ENCODE measurements at regions not wholly inside any gene's neighbourhood (a gene's known extent, or its start where the extent isn't known, plus 50 kb on each side); places are given as distances from the start of the nearest gene placed in this dataset.
A peak's percentile ranks its signal among the peaks of the same experiment; 100 is the strongest.
"Not testable (repeated sequence)": the region's sequence is repeated elsewhere in the genome, so short reads cannot be mapped to it uniquely, and the experiment has no call there.

DNA sequence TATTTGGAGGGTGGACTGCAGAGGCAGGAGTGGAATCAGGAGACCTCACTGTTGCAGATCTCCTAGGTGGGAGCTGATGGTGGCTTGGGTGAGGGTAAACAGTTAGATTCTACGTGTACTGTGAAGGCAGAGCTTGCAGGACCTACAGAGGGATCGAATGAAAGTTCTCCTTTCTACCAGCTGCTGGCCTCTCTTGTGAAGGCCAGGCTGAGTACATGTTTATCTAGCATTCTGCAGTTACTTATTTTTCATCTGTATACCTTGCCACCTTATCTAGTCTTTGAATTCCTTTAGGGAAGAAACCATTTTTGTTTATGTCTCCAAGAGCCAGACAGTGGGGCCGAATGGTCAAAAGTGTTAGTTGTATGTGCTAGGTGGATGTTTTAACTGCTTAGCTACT, 57.6 kb downstream of the PTTG1 start:
- DNase-seq, result no peak

DNA sequence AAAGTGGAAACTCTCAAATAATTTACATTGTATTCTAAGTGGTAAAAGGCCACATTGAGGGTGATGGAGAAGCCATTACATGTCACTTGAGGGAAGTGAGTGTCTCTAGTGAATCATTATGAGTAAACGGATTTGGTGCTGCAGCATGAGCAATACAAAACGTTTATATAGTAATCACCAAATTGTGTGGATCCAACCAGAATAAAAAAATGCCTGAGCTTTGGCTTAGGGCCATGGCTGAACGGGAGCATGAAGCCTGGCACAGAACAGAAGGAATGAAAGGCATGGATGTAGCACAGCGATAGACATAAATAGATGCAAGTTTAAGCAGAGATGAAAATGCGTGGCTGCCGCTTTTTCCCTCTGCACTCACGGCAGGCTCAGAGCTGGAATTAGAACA, 58.3 kb downstream of the PTTG1 start:
- no peak for DNase-seq

- no peak for DNase-seq
Measured at GRCh38 chr5:160480652-160481051, 59.0 kb downstream of the PTTG1 start.

DNA sequence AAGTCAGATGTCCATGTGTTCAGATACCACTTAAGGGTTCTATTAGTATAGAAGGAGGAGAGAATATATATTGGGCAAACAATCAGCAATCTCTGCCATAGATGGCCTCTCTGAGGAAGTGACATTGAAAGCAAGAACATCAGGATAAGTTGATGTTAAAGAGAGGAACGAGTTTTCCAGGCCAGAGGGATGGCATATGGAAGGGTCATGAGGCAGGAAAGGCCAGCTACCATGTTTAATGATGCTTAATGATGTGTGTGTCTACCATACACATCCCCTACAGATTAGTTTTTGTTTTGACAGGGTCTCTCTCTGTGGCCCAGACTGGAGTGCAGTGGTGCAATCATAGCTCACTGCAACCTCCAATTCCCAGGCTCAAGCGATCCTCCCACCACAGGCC, 63.0 kb downstream of the PTTG1 start:
- no peak for DNase-seq

- no peak for DNase-seq
Measured at GRCh38 chr5:160485364-160485969, 63.8 kb downstream of the PTTG1 start.

DNA sequence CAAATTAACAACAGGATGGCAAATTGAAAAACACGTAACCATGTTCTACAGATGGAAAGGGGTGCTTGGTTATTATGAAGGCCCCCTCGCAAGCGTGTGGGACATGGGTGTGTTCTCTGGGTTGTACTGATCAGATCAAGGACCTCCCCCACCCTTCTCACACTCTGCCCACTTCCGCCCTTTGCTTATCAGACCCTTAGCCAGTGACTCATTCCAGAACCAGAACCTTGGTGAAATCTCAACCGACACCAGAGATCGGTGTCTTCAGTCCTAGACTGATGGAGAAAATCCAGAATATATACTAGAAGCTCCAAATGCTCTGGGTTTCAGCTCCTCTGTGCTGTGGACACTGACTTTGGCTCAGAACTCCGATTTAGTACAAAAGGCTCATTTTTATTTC, 64.9 kb downstream of the PTTG1 start:
- peak; percentile 73 for DNase-seq

- no peak for DNase-seq
Measured at GRCh38 chr5:160488394-160489325, 67.0 kb downstream of the PTTG1 start.

DNA sequence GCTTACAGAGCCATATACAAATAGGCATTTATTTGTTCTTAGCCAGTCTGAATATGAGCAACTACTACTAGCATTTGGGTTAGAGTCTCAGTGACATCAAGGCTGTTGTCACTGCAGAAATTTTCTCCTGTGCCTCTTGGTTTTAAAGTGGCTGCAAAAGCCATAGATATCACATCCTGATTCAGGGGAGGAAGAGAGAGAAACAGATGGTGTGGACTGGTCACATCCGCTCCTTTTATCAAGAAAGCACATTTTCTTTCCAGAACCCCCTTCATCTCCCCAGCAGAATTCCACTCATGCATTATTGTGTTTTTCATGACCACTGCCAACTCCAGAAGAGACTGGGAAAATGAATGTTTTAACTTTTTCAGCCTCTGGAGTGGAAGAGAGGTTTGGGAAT, 69.8 kb downstream of the PTTG1 start:
- DNase-seq, result no peak

DNA sequence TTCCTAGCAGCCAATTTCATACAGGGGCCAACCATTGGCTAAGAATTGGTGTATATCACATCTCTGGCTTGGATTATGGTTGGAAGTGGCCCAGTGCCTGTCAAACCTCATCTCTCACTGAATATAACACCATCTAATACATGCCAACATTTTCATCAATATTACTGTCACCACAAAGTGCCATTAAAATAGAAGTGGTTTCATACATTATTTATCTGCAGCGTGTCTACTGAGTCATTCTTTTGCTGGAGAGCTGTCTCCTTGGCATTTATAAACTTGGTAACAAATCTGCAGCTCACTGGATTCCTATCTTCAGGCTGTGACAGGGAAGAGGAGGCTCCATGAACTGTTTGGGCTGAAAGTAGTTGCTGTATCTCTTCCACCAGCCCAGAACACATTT, 70.9 kb downstream of the PTTG1 start:
- no peak for DNase-seq

DNA sequence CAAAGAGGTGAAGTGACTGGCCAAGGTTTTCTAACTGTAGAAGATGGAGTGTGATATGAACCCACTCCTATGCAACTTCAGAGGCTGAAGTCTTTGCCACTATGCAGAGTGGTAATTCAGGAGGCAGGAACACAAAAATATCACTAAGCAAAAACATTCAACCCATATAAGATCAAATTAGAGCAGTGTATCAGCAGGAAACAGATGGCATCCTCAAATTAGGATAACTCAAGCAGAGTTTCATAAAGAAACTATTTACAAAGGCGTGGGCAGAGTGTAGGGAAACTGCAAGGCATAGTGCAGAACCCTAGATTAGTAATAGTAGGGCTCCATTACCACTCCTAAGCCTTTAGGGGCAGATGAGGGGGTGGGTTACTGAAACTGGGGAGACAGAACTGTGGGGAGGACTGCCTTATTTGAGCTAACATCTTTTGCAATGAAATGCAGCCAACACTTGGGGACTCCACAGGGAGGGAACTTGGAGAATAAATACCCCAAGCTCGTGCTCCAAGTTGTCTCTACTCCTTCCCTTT, 72.2 kb downstream of the PTTG1 start:
- no peak for DNase-seq

- no peak for DNase-seq
Measured at GRCh38 chr5:160494451-160494850, 72.8 kb downstream of the PTTG1 start.

DNA sequence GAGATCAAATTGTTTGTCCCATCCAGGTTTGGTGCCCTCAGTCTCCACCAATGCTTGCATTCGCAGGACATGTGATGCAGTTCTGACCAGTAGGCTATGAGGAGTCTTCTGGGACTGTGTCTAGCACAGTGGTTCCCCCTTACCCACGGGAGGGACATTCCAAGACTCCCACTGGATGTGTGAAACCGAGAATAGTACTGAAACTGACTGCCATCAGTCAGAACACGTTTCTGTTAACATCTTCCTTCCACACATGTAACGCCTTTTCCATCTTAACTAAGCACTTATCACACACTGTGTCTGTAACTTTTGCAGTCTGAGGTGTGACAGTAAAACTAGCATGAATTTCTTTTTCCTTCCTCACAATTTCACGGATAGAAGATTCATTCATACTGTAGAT, 74.7 kb downstream of the PTTG1 start:
- no peak for DNase-seq

DNA sequence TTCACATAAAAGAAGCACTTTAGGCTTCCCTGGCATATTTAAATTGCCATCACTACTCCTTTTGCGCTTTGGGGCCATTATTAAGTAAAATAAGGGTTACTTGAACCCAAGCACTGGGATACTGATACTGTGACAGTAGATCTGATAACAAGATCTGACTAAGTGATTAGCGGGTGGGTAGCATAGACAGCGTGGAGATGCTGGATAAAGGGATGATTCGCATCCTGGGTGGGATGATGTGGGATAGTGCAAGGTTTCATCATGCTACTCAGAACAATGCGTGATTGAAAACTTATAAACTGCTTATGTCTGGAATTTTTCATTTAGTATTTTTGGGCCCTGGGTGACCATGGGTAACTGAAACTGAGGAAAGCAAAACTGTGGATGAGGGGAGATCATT, 75.1 kb downstream of the PTTG1 start:
- DNase-seq, result no peak

DNA sequence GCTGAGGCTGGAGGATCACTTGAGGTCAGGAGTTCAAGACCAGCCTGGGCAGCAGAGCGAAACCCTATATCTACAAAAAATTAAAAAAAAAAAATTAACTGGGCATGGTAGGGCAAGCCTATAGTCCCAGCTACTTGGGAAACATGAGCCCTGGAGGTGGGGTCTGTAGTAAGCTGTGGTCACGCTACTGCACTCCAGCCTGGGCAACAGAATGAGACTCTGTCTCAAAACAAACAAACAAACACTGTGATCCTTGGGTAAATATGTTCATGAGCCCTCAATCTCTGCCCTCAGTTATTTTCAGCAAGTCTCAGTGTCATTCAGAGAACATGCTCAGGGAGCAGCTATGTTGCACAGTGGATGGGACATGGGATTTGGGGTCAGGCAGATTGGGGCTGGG, 76.2 kb downstream of the PTTG1 start:
- DNase-seq, result no peak

DNA sequence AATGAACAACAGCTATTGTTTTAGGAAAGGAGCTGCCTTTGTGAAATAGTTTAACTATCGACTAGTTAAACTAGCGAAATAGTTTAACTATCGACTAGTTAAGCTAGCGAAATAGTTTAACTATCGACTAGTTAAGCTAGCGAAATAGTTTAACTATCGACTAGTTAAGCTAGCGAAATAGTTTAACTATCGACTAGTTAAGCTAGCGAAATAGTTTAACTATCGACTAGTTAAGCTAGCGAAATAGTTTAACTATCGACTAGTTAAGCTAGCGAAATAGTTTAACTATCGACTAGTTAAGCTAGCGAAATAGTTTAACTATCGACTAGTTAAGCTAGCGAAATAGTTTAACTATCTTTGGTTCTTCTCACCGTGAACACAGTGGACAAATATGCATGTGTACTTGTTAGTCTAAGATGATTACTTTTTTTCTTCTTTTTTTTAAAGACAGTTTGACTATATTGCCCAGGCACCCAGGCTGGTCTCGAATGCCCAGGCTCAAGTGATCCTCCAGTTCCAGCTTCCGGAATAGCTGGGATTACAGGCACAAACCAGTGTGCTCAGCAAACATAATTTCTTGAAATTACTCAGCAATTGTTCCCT, 76.9 kb downstream of the PTTG1 start:
- not testable (repeated sequence) for DNase-seq

DNA sequence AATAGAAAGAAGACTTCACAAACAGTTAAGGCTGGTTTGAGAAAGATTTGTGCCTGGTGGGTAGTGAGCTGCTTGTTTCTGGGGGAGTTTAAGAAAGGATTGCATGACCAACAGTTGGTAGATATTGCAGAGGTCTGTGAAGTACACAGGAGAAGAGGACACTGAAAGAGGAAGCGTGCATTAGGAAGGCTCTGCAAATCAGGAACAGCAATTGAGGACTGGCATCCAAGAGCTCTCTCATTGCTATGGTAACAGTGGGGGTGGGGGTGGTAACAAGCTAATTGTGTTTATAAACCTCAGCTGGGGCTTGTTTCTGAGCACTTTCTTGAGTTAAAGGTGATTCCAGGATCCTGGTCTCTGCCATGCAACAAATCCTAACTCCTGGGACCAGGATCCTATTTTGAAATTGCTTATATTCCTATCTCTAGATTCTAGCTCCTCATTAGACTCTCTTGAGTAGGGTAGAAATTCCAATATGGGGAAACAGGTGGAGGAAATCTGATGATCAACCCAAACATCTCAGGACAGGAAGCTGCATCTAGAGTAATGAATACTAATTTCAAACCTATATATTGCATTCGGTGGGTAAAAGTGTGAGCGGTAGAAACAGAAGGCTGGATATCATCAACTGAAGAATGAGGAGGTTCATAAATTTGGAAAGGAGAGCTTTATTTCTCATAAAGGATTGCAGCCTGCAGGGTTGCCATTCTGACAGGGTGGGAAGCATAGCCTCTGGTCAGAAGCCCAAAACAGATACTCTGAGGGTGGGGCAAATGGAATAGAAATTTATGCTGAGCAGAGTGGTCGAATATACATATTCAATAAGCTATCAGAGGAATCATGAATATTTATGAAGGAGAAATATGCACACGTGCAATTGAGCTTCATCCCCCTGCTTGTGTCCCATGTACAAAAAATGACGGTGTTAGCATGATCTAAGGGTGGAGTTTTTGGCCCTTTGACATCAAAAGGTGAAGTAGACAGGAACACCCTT, 79.4 kb downstream of the PTTG1 start:
- DNase-seq, result no peak

- DNase-seq, result peak; percentile 26
Measured at GRCh38 chr5:160504906-160505305, 83.3 kb downstream of the PTTG1 start.

DNA sequence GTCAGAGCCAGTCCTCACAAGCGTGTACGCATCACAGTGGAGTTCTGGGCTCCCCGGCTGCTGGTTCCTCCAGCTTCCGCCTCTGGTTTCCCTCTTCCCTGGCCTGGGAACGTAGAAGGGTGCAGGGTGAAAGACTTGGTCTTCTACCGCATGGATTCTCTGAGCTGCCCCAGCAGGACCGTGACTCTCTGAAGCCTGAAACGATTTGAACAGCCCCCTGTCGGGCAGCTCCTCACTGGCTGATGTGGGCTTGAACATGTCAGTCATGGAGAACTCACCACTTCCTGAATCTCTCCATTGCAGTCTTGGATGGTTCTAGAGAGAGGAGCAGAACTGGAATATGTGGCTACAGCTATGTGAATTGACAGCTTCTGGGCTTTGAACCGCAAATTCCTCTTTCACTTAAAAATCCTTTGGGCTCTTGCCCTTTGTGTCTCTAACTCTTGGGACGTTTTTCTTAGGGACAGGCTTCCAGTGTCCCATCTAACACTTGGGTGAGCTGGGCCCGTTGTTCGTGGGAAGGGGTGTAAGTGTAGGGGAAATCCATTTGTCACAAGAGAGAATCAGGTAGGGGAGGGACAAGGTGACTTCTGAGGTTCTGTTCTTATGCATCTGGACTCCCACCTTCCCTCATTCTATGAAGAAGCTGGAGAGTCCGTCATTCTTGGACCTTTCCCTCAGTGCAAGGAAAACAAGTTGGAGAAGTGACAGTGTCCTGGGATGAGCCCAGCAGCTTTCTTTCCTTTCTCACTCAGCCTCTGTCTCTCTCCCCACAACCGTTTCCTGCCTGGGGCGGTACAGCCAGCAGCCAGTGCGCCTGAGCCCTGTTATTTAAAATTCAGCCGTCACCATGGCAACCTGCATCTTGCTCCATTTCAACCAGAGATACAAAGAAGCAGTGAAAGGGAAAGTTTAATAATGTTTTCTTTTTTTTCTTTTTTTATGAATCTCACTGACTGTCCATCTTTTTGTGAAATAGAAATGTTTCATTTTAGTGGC, 84.7 kb downstream of the PTTG1 start:
- DNase-seq, result peak; percentile 93

DNA sequence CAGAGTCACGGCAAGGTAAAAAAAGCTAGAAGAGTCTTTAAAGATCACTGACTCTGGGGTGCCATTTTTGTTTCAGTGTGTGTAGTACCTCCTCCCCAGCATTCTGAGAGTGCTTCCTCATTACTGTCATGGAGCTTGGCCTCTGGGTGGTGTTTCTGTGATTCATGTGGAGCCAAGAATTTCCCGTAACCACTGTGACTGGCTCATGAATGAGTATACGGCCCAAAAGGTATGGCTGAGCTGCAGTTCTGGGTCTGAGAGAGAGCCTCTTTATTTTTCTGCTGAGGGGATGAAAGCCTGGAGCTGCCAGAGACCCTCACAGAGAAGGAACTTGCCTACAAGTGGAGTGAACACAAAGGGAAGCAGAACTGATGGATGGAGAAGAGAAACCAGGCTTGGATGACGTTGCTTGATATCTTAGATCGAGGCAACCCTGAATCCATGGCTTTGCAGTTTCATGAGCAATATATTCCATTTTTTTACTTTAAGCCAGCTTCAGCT, 85.6 kb downstream of the PTTG1 start:
- DNase-seq, result peak; percentile 48

DNA sequence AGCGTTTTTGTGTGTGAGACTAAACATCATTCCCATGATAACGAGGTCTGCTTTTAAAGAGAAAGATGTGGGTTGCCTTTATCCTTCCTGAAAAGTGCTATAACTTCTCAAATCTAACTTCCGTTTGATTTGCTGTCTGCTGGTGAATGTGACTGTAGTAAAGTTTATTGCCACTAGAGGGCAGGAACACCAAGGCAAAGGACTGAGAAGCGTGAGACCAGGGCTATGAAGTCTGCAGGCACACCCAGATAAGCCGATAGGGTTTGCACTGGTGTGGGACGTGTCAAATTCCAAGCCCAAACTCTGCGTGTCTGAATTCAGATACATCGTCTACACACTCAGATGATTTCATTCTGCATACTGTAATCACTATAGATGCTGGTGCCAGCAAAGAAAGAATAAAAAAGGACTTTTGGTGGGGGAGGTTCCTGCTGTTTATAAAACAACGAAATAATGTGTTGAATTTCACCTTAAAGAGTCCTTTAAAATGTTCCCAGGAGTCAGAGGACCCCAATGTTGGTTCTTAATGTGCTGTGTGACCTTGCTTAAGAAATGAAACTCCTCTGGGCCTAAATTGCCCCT, 87.2 kb downstream of the PTTG1 start:
- DNase-seq, result peak; percentile 90
